ENCODE measurements at regions not wholly inside any gene's neighbourhood (a gene's known extent, or its start where the extent isn't known, plus 50 kb on each side); places are given as distances from the start of the nearest gene placed in this dataset.

DNA sequence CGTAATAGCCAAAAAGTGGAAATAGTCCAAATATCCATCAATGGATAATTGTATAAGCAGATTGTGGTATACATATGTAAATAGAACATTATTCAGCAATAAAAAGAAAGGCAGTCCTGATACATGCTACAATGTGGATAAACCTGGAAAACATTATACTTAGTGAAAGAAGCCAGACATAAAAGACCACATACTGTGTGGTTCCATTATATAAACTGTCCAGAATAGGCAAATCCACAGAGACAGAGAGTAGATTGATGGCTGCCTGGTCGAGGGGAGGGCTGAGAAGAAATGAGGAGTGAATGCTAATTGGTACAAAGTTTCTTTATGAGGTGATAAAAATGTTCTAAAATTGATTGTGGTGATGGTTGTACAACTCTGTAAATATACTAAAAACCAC, 397.4 kb upstream of the RPS6KA3 start:
- Histone ChIP-seq H3K9me3 (no peaks in the 10 kb centered on the region), H3K4me3 (no peak overlapping the region), H3K4me1 (no peaks in the 10 kb centered on the region), H3K27me3 (replicated peaks in 1 of 7) (no peaks in the 10 kb centered on the region), H3K36me3 (no peaks in the 10 kb centered on the region), H3K27ac (no peak overlapping the region)
- no peak for DNase-seq
- intact Hi-C loops (cut with DNase I; ENCODE audit: low total_unique reads) = no loop called here
- TF ChIP-seq POLR2AphosphoS5 (IDR thresholded peaks at IDR 0.05) (no peak), POLR2A (IDR thresholded peaks at IDR 0.05) (no peak)
- TF ChIP-seq, protein P1, sequence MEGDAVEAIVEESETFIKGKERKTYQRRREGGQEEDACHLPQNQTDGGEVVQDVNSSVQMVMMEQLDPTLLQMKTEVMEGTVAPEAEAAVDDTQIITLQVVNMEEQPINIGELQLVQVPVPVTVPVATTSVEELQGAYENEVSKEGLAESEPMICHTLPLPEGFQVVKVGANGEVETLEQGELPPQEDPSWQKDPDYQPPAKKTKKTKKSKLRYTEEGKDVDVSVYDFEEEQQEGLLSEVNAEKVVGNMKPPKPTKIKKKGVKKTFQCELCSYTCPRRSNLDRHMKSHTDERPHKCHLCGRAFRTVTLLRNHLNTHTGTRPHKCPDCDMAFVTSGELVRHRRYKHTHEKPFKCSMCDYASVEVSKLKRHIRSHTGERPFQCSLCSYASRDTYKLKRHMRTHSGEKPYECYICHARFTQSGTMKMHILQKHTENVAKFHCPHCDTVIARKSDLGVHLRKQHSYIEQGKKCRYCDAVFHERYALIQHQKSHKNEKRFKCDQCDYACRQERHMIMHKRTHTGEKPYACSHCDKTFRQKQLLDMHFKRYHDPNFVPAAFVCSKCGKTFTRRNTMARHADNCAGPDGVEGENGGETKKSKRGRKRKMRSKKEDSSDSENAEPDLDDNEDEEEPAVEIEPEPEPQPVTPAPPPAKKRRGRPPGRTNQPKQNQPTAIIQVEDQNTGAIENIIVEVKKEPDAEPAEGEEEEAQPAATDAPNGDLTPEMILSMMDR (IDR thresholded peaks at IDR 0.05 in 8 of 11, conservative IDR thresholded peaks at IDR 0.05 in 3 of 11) = no peak
- 44 to 62% (median 58%) methylated on average over 2 of the region's 2 CpGs for WGBS, 5 donors

DNA sequence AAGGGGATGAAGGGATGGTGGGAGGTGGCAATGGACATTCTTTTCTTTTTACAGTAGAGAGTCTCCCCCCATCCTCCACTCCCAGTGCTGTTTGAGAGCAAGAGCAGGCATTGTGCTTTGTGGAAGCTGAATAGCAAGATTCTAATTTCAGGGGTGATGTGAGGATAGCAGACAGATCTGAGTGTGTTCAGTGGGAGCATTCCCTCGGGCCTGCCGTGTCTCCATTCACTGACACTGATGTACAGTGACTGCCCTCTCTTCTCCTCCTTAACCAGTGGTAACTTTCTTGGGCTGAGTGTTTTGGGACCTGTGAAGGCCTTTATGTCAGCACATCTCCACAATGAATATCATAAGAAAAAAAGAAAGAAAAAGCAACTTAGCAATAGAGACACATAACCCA, 396.6 kb upstream of the RPS6KA3 start:
- 76 to 89% (median 87%) methylated on average over 2 of the region's 2 CpGs for WGBS, 5 donors
- Histone ChIP-seq H3K27me3 (replicated peaks in 1 of 7) (no peaks in the 10 kb centered on the region), H3K4me1 (no peaks in the 10 kb centered on the region), H3K36me3 (no peaks in the 10 kb centered on the region), H3K4me3 (no peak overlapping the region), H3K9me3 (no peaks in the 10 kb centered on the region), H3K27ac (no peak overlapping the region)
- TF ChIP-seq POLR2AphosphoS5 (IDR thresholded peaks at IDR 0.05) = no peak
- TF ChIP-seq POLR2A (IDR thresholded peaks at IDR 0.05) = no peak
- TF ChIP-seq, protein P1 (IDR thresholded peaks at IDR 0.05 in 8 of 11, conservative IDR thresholded peaks at IDR 0.05 in 3 of 11) = no peak
- intact Hi-C loops (cut with DNase I; ENCODE audit: low total_unique reads) = no loop called here
- DNase-seq = no peak

- intact Hi-C loops (cut with DNase I; ENCODE audit: low total_unique reads) = no loop called here
- H3K36me3 ChIP-seq = no peaks in the 10 kb centered on the region
- no peak overlapping the region for H3K27ac ChIP-seq
- H3K9me3 ChIP-seq = no peaks in the 10 kb centered on the region
- no peak for TF ChIP-seq POLR2AphosphoS5 (IDR thresholded peaks at IDR 0.05)
- TF ChIP-seq, protein P1 (IDR thresholded peaks at IDR 0.05 in 8 of 11, conservative IDR thresholded peaks at IDR 0.05 in 3 of 11) = no peak
- TF ChIP-seq POLR2A (IDR thresholded peaks at IDR 0.05) = no peak
- no peaks in the 10 kb centered on the region for H3K4me1 ChIP-seq
- WGBS, 5 donors = 49 to 77% (median 63%) methylated on average over 1 of the region's 1 CpG
- H3K27me3 ChIP-seq (replicated peaks in 1 of 7) = no peaks in the 10 kb centered on the region
- no peak overlapping the region for H3K4me3 ChIP-seq
- no peak for DNase-seq
Observed at GRCh38 chrX:20656721-20657120, 390.0 kb upstream of the RPS6KA3 start.

GRCh38 chrX:20654596-20655106, 387.9 kb upstream of the RPS6KA3 start:
- WGBS, 5 donors = 62 to 94% (median 69%) methylated on average over 1 of the region's 1 CpG
- intact Hi-C loops (cut with DNase I; ENCODE audit: low total_unique reads) = no loop called here

More at GRCh38 chrX:20654596-20655106, 387.9 kb upstream of the RPS6KA3 start:
- no peaks in the 10 kb centered on the region for H3K9me3 ChIP-seq
- DNase-seq = no peak
- H3K36me3 ChIP-seq = no peaks in the 10 kb centered on the region
- H3K4me3 ChIP-seq = no peak overlapping the region
- no peak overlapping the region for H3K27ac ChIP-seq
- TF ChIP-seq POLR2A (IDR thresholded peaks at IDR 0.05) = no peak
- no peak for TF ChIP-seq POLR2AphosphoS5 (IDR thresholded peaks at IDR 0.05)
- TF ChIP-seq, protein P1 (IDR thresholded peaks at IDR 0.05 in 8 of 11, conservative IDR thresholded peaks at IDR 0.05 in 3 of 11) = no peak
- H3K27me3 ChIP-seq (replicated peaks in 1 of 7) = no peaks in the 10 kb centered on the region
- no peaks in the 10 kb centered on the region for H3K4me1 ChIP-seq

Measured in spleen (tissue), 11 donors.